Stimulated activated CD4-positive, alpha-beta T cell treated with anti-CD3 and anti-CD28 coated beads, TNF-alpha, amount 100 ng/mL, for 1 hour (primary cell): ENCODE measurements at regions not wholly inside any gene's neighbourhood (a gene's known extent, or its start where the extent isn't known, plus 50 kb on each side); places are given as distances from the start of the nearest gene placed in this dataset.
"Not testable (repeated sequence)": the region's sequence is repeated elsewhere in the genome, so short reads cannot be mapped to it uniquely, and the experiment has no call there.

Source experiments
- DNase-seq, 3 donors: peaks; one replicate each; pipeline ENCODE4 v3.0.0-alpha.2; 2020; ENCODE audit warnings: low read depth in 3 of 3, low spot score in 1 of 3

DNA sequence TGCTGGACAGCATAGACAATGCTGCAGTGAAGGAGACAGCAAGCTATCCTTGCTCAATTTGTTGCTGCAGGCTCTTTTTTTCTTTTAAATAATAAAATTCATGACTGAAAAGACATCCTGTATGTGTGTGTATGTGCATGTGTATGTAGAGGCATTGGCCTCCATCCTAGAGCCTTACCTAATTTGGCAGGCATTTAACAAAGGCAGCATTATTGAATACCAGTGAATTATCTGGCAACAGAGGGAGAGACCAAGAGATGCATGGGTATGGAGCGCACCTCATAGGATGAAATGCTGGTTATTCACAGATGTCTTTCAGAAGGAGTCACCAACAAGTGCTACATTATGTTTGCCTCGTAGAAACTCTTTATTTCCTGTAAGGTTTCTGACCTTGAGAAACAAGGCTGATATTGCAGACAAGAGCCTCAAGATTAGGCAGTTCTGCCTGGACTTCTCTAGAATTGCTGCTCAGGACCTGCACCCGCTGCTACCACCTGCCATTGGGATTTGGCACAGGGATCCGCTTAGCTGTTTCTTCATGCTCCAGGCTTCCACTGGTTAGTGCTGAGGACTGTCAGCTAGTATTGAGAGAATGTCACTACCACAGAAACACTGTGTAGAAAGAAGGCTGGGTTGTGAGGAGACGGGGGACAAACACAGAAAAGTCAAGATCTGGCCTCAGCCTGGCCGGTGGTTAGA lies 247.7 kb upstream of the RFX3 start:
- no peak for DNase-seq

DNA sequence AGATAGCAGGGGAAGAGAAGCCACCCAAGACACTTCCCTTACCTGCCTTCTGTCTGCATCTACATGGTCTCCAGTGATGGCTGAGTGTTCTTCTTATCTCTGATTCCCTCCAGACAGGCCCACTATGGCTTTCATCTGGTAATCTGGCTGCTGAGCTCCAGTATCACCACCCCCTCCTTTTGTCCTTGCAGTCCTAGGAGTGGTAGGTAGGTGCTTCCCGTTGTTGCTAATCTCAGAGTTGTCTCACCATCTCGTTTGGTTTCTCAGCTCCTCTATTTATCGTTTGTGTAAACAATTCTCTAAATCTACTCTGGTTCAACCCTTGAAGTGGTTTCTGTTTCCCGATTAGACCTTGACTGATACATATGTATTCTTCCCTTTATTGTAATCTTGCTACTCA lies 243.8 kb upstream of the RFX3 start:
- DNase-seq = no peak

DNA sequence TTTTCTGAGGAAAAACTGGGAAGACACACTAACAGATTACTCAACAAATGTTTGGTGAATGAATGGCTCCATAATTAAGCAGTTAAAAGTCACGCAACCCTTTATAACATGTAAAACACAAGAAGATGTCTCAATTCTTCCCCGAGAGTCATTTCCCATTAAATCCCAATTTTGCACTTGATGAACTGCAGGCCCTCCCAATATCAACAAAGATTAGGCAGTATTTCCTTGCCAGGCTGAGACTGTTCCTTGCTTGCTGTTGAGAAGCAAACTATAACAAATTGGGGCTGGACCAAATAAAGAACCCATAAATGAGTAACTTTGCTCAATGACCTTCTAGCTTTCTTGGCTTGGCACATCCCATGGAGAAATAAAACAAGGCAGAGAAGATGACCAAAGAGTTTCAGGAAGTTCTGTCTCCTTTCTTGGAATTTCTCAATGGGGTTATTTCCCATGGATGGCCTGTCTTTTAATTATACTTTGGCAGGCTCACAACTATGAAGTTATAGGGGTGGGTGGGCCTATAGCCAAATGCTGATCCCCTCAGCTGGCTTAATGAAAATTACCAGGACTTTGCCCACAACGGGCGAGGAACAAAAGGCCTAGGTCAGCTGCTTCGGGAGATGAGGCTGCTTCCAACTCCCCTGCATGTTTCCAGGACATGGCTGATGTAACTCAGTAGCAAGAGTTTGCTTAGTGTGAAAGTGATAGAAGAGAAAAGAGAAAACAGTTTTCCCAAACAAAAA lies 243.1 kb upstream of the RFX3 start:
- no peak for DNase-seq

DNA sequence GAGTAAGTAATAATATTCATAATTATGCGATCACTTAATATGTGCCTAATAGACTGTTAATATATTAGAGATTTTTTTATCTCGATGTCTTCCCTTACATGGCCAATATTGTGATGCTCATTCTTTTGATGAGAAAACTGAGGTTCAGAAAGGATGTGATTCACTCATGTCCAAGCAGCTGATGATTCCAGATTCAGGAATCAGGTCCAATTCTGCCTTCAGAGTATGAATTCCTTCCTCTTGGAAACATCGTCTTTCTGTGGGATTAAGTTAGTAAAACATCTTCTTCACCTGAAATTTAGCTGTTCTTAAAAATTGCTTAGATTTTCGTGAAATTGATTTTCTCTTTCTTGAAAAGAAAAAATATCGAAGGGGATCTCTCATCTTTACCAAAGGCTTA lies 242.5 kb upstream of the RFX3 start:
- DNase-seq = no peak

DNA sequence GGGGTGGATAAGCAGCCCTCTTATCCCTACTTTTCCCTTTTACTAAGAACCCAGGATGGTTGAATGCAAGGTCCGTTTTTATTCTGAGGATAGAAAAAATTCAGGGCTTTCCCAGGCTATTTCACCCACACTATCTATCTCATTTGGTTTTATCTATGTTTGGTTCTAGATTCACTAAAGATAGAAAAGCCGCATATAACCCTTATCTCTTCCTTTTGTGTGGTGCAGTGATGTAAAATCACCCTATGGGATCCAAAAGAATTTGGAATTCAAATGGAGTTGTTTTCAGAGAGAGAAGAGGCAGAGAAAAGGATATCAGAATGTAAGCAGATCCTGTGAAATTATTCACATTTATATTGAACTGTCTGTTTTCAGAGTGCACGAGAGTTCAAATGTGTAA lies 236.3 kb upstream of the RFX3 start:
- DNase-seq = no peak

DNA sequence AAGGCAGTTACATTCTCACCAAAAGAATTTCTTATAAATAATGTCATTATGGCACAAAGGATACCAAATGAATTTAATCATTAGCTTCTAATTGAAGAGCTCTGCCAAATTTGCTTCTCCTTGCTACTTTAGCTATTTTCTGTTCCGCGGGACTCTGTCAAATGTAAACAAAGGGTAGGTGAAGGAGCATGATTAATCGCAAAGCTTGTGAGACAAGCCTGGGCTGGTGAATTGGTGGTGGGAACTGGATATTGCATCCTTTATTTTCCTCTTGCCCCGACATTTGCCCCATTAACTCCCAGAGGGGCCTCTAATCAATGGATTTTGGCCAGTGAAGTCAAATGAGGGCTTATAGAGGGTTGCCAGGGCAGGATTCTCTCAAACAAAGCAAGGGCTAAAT lies 234.2 kb upstream of the RFX3 start:
- no peak for DNase-seq

DNA sequence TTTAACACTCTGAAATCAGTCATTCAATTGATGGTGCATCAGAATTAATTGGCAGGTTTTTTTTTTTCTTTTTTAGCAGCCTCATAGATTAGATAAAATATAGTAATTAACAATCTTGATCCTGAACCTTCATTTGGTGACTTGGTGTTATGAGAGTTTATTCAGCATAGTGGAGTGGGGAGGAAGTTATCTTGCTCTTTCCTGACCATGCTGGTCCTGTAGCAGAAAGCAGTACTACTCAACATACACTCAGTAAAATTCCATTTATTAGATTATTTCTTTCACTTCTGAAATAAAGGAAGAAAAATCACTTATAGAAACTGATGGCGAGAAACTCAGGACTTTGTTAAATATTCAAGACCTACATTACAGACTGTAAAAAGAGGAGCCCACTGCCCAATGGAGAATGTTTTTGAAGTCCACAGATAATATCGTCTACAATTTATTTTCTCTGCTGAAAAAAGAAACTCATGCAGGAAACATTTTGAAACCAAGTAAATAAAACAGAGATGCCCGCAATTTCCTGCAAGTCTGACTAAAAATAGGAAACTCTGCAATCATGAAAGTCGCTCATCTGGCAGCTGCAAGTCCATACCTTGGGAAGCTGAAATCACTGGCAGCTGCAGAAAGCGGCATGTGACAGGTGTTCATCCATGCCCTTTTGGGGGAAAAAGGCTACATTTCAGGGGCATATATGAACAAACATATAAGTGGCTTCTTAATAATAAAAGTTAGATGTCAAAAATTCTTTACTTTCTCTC lies 233.2 kb upstream of the RFX3 start:
- DNase-seq = no peak

DNA sequence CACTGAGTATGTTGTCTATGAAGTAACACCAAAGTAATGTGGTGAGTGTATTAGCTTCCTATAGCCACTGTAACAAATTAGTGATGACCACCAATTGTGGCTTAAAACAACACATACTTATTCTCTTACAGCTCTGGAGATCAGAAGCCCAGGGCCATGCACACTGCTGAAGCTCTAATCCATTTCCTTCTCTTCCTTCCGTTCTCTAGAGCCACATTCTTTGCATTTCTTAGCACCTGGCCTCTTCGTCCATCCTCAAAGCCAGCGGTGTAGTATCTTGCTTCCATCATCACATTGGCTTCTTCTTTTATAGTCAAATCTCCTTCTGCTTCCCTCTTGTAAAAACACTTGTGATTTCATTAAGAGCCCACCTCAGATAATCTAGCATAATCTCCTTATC lies 230.3 kb upstream of the RFX3 start:
- no peak for DNase-seq

DNA sequence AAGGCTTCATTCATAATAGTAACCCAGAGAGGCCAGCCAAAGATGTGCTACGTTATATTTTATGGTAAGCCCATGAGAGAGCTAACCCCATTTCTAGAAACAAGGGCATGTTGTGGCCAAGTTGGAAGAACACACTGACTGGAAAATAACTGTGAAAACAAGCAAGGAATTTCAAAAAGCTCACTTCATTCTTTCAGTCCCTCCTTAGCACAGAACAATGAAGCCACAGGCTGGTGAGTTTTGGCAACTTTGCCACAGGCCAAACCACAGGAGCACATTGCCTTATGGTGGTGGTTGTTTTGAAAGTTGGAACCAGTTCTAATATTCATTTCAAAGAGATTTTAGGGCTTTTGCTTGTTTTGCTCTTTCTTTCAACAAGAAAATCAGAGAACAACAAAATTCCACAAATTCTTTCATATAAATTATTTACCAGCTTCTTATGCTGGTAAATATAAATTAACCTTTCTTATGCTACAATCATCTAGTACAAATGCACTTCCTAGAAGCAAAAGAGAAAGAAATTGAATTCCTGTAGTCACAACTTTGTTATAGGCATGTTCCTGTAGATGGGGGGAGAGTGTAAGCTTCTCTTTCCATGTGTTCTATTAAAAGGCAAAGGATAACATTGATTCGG lies 225.4 kb upstream of the RFX3 start:
- DNase-seq = no peak

DNA sequence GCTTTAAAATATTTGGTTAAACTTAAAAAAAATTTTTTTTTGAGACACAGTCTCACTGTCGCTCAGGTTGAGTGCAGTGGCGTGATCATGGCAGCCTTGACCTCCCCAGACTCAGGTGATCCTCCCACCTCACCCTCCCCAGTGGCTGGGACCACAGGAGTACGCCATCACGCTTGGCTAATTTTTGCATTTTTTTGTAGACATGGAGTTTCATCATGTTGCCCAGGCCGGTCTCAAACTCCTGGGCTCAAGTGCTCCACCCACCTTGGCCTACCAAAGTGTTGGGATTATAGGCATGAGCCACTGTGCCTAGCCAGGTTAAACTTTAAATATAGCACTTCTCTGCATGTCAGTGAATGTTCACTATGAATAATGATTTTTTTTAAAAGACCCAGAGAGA lies 224.5 kb upstream of the RFX3 start:
- no peak for DNase-seq

DNA sequence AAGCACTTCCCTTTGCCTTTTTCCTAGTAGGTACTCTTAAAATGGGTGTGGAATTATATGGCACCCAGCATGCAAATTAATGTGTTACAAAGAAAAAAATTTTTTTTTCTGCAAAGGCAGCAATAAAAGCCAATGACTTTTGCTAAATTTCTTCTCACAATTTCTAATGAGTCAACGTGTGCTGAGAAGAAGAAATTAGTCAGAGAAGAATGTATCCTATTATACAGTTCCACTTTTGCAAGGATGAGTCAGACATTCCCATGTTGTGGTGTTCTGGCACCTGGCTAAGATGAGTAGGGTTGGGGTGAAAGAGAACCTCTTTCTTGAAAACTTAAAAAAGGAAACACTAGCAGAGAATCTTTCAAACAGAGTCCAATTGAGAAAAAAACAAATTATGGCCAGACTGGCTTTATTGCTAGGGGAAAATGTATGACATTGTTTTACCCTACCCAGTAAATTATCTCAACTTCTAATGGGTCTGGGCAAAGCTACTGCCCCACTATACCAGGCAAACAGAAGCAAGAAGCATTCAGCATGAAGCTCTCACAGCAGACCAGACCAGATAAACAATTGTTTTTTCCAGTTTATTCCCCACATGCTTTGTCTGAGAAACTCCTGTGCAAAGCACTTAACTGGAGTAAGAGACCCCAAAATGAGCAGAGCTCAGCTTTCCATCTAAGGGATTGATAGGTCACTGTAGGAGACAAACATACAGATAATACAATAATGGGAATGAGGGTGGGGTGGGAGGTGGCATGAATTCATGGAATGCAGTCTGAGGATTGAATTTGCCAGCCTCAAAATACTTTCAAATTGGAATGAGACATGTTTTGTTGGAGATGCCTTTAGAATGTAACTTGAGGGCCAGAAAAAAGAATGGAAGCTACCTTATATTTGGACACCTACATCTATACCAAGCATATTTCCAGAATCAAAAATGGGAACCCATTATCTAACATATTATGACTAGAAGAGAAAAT lies 220.8 kb upstream of the RFX3 start:
- no peak for DNase-seq

DNA sequence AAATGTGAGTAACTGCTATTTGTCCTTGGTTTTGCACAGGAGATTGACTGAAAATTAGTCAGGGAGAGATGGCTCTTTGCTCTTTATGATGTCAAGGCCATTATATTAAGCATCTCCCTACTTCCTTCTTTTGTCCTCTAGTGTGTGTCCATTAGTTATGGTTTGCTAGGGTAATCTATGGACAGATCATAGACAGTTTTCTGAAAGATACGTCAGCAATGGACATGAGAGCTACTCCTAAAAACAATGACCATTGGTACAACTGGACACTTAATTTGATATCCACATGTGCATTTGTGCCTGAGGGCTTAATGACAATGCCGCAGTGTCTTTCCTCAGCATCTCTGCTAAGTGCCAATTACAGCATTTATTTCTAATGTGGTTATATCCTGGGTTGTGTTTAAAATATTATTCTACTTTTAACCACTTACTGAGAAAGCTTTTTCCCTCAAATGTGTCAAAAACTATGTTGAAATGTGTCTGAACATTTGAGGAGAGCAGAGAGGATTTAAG lies 218.2 kb upstream of the RFX3 start:
- no peak for DNase-seq

DNA sequence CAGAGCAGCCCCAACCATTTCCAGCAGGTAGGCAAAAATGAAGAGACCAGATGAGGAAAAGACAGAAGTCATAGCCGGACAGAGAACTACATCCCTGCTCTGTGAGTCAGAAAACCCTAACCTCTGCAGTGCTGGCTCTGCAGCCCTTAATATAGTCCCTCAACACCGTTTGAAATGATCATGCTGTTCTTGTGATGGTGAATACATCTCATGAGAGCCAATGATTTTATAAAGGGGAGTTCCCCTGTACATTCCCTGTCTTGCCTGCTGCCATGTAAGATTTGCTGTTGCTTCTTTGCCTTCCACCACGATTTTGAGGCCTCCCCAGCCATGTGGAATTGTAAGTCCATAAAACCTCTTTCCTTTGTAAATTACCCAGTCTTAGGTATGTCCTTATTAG lies 216.8 kb upstream of the RFX3 start:
- DNase-seq = no peak

DNA sequence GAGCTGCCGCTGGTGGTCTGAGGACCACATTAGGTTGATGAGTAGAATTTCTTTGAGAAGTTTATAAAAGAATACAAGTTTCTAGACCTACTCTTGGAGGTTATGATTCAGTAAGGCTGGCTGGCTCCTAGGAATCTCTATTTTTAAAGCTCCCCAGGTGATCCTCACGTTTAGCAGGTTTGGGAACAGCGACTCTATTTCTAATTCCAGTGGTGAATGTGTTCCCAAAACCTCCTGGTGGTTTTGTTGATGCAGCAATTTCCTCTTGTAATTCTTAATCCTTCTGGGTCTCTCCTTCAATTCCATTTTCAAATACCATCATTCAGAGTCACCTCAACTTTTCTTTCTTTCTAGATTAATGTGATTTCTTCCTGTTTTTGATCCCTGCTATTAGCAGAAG lies 215.9 kb upstream of the RFX3 start:
- no peak for DNase-seq

DNA sequence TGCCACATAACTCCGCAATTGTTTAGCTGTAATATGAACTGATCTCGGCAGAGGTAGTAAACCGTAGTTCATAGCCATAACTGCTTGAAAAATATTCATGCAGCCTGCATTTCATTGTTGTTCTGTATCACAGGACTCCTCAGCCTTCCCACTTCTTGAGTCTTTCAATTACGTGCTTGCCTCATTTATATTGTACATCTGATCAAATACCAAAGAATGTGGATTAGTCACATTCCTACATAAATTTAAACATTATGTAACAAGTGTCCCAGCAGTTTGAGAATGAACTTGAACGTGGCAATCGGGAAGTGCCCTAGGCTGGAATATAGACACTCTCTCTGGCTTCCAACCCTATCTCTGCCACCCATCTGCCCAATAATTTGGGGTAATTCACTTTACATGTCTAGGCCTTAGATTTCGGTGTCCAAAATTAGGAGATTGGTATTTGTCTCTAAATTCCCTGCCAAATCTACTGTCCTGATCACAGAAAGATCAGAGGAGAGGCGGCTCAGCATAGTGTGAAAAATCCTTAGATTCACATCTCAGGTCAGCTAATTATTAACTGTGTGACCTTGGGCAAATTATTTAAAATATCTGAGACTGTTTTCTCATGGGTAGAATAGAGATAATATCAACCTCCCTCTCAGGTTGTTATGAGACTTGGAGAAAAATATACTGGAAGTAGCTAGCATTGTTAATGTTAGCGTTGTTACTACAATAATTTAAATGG lies 215.1 kb upstream of the RFX3 start:
- no peak for DNase-seq

DNA sequence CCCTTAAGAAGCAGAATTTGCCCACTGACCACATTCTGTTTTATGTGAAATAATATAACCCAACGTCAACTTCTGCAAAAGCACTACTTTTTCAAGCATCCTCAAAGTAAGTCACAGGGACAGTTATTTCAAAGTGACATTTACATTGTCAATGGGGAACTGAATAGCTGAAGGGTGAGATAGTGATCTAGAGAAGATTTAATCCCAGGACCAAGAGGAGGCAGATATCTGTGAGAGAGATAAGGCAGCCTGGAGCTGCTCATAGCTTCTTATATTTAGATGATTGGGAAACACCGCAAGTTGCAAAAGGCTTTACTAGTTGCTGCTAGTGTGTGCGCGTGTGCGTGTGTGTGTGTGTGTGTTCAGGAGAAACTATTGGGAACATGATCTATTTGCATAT lies 210.4 kb upstream of the RFX3 start:
- no peak for DNase-seq

DNA sequence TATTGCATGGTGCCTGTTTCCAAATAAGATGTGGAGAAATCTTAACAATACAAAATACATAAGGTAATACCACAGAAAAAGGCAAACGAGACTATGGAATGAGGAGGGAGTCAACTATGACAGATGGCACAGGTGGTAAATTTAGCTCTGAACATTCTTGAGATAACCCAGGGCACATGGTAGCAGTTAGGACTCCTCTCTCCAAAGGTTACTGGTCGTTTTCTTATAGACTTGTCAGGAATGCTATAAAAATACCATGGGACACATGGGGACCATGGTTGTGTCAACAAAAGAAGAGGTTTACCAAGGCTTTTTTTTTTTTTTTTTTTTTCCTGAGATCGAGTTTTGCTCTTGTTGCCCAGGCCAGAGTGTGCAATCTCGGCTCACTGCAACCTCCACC lies 209.4 kb upstream of the RFX3 start:
- DNase-seq = no peak

DNA sequence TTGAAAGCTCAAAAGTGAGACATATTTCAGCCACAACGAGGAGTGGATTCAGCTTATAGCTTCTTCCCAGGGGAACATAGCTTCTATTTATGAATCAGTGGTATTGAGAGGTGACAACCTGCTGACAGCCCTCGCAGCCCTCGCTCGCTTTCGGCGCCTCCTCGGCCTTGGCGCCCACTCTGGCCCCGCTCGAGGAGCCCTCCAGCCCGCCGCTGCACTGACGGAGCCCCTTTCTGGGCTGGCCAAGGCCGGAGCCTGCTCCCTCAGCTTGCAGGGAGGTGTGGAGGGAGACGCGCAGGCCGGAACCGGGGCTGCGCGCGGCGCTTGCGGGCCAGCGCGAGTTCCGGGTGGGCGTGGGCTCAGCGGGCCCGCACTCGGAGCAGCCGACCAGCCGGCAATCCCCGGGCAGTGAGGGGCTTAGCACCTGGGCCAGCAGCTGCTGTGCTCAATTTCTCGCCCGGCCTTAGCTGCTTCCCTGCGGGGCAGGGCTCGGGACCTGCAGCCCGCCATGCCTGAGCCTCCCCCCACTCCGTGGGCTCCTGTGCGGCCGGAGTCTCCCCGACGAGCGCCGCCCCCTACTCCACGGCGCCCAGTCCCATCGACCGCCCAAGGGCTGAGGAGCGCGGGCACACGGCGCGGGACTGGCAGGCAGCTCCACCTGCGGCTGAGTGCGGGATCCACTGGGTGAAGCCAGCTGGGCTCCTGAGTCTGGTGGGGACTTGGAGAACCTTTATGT lies 207.9 kb upstream of the RFX3 start:
- not testable (repeated sequence) for DNase-seq

DNA sequence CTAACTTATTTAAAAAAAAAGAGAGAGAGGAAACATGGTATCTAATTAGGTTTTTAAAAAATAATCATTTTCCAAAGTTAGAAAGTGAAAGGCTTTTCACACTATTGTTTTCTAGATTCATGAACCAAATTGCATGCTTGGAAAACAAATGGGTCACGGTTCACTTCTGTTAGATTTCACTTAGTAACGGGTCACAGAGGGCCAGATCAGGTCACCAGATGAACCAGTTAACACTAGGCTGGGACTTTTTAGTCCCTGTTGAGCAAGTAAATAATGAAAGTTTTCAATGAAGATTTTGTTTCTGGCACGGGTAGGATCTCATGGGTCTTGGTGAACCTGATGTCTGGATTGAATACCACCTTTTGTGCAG lies 207.2 kb upstream of the RFX3 start:
- DNase-seq = no peak
